ENCODE measurements at regions not wholly inside any gene's neighbourhood (a gene's known extent, or its start where the extent isn't known, plus 50 kb on each side); places are given as distances from the start of the nearest gene placed in this dataset.

DNA sequence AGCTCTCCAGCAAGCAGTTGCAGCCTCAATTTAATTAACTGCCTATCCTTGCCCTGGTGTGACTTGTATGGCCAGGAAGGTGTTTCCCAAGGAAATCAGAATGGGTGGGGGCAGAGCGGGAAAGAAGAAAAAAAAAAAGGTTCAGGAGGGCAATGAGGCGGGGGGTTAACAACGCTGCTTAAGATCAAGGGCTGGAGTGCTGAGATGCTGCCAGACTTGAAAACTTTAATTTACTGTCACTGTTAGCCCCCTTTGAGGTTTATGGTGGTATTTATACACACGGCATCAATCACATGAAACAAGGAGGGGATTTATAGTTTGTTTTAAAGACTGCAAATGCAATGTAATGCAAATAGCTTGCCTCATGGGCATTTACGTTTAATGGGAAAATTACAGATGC lies 319.4 kb upstream of the NR2F2 start:
- no peak for FAIRE-seq

DNA sequence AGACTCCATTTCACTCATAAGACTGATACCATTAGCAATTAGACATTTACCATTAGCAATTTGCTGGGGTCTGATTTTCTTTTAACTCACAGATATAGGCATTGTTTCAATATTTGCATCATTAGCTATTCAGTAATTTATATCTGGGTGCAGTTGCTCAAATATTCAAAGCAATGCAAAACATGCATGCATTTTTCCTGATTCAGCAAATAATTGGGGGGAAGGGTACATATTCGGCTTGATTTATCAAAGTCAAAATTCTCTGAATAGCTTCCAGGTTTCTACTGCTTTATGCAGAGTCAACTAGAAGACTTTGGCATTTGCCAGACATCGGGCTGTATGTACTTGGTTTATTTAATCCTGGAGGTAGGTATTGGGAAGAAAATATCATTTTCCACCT lies 315.6 kb upstream of the NR2F2 start:
- FAIRE-seq = no peak

DNA sequence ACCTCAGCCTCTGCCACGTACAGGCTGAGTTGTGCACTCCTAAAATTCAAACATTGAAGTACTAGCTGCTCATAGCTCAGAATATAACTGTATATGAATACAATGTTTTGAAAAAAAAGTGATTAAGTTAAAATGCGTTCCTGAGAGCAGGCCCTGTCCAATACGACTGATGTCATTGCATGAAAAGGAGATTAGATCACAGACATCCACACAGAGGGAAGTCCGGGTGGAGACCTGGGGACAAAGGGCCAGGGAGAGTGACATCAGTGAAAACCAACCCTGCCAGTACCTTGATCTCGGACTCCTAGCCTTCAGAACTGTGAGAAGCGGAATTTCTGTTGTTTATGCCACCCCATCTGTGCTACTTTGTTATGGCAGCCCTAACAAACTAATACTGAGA lies 311.4 kb upstream of the NR2F2 start:
- no peak for FAIRE-seq

DNA sequence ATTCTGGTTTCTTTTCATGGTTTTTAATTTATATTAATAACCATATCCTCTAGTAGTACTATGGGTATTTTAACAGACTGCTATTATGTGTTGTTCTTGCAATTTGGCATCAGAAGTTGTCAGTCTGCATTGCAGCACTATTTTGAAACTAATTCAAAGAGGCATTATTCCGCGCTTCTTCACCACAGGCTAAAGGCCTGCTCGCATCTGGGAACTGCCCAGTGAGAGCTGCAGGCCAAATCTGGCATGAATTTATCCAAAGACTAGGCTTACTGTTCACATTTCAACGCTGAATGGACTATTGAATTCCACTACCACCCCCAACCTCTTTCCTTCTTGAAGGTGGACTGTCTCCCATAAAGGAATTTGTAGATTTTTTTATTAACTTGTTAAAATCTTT lies 310.4 kb upstream of the NR2F2 start:
- no peak for FAIRE-seq

DNA sequence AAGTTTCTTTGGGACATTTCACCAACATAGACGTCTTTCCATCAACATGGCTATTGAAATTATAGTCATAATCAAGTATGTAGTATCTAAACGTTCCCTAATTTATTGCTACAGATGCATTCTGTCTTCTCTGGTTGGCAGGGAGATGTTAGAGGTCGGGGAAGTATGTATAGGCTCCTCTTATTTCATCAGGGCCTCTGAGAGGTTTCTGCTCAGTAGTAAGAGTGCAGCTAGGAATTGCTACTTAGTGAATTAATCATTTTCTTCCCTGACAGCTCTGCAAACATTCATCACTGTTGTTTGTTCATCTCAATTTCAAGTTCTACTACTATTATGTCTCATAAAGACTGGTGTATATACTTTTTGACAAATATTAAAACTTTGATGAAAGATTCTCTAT lies 309.7 kb upstream of the NR2F2 start:
- FAIRE-seq = no peak

DNA sequence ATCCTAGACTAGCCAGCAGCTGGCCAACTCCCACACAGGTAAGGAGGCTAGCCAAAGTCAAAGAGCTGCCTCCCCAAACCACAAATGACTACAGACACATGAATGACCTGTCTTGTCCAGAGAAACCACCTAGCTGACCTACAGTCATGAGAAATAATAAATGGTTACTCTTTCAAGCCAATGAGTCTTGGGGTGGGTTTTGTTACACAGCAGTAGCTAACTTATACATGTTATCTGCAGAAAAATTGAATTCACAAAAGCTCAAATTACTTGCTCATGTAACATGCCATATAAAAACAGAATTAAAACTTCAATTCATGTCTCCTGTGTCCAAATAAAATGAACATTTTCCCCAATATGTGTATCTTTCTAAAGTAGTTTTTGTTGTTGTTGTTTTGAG lies 307.4 kb upstream of the NR2F2 start:
- no peak for FAIRE-seq

DNA sequence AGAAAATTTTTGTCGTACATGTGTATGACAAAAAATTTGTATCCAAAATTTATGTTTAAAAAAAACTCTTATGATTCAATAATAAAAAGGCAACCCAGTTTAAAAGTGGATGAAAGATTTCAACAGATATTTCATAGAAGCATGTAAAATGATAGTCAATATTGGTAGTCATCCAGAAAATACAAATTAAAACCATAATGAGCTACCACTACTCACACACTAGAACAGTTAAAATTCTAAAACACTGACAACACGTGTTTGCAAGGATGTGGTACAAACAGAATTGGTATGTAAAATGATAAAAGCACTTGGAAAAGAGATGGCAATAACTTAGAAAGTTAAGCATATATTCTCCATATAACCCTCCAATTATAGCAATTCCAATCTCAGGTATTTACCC lies 303.0 kb upstream of the NR2F2 start:
- no peak for FAIRE-seq

DNA sequence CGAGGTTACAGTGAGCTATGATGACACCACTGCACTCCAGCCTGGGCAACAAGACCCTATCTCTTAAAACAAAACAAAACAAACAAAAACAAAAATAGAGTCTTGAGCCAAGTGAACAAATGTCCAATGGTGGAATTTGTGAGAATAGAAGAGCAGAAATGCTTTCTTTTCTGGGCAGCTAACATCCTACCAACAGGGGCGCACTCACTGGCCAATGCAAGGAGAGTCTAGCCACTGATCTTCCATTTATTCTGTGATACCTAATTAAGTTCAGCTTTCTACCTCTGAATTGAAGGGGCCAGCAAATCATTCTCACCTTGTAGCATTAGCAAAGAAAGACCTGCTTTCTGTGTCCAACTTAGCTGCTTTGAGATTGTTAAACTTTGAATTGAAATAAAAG lies 301.9 kb upstream of the NR2F2 start:
- no peak for FAIRE-seq

DNA sequence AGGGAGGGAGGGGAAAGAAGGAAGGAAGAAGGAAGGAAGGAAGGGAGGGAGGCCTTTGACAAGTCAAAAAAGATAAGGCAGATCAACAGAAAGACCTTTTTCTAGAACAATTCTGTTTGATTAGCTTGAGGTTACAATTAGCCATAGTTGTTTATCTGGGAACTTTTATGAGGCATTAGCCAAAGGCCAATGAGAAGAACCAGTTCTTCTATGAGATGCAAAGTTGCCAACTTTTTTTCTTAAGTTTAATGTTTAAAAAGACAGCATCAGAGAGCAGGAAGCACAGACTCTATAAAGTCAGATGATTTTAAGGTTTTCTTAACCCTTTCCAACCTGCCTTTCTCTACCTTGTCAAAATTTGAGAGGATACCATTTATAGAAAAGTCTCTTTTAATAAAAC lies 301.3 kb upstream of the NR2F2 start:
- FAIRE-seq = no peak

DNA sequence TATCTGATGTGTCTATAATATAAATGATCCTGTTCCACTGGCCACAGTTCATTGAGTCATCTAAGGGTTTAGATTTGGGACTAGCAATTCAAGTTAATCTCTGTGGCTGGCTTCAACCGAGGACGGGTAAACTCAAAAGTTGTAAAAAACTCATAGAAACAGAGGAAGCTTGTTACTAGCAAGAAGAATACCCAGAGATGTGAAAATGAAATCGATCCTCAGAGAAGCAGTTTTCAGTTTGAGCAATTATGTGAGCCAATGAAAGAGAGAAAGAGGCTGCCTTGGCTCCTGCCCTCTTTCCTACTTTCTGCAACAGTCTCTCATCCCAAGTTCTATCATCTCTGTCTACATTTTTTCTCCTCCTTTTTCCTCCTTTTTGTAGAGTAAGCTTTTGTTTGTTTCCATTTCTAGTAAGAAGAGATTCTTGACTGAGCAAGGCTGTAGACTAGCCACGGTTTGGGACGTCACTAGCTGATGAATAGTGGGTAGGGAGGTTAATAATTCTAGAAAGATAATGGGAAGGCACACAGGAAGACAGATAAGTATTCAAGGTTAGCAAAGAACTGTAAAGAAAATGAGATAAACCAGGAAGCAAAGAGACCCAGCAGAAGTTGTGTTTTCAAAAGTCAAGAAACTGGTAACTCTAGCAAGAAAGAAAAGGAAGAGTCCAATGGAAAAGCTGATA lies 298.9 kb upstream of the NR2F2 start:
- no peak for FAIRE-seq

DNA sequence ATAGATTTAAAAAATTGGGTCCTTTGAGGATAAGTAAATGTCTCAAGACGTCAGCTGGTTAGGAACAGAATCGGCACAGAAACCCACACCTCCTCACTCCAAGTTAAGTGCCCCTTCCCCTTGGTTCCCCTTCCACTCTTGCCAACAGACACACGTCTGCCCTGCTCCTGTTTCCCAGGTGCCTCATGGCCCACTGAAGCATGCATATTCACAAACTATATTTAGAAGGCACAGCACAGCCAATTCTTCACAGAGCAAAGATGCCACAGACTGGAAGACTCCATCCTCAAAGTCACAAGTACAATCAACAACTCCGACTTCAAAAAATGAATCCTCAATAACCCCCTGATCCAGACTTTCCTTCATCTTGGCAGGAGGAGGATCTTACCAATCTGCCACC lies 295.4 kb upstream of the NR2F2 start:
- no peak for FAIRE-seq

DNA sequence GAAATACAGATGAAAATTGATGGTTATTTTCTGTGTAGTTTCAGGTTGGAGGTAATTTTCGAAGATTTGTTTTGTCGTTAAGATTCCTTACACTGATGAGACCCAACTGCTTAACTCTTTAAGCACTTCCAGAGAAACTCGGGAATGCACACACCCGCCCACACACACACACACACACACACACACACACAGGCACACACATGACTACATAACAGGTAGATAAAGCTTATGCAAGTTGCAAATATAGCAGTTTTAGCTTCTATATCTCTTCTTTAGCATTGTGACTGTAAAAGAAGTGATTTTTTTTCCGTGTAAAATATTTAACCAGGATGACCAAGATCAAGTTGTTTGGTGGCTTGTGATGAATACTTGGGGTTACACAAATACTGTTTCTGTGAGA lies 294.9 kb upstream of the NR2F2 start:
- no peak for FAIRE-seq

DNA sequence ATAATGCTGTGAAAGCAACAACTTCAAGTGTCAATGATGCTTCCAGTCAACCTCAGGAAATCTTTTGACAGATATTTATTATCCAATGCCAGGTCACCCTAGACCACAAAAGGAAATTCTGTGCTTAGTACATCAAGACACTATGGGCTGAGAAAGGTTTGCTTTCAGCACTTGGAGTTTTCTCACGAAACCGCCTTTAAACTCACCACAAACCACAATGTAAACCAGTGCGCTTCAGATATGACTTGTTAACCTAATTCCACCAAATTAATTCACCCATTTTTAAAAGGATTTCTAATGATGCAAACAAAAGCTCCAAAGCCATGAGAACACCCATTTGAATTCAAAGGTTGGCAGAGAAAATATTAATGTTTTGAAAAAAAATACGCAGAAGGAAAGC lies 292.9 kb upstream of the NR2F2 start:
- FAIRE-seq = no peak

DNA sequence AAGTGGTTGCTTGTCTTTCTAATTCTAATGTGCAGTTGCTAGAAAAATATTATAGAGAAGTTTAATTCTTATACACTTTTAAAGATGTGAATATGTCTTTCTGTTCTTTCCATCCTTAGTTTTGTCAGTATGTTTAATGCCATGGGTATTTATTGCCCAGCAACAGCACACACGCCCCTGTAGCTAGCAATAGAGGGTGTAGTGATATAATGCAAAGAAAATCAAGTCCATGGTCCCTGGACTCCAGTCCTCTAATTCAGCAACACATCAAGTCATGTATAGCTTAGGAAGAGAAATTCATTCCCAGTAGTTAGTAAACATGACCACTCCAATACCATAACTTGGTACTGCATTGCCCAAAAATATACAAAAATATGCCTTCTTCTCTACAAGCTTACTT lies 292.4 kb upstream of the NR2F2 start:
- no peak for FAIRE-seq

DNA sequence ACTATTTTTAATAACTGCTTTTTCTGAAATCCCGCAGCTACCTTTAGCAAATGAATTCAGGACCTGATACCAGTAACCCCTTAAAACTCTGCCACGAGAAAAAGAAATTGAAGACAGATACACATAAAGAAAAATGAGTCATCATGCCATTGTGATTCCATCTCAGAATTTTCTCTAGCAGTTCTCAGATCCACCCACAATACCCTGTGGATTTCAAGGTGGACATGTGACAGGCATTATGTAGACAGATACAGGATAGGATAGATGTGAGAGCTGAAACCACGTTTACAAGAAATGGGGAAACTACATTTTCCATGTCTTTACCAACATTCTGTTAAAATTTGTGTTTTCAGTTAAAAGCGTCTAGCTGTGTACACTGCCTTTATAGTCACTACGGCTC lies 291.9 kb upstream of the NR2F2 start:
- no peak for FAIRE-seq

DNA sequence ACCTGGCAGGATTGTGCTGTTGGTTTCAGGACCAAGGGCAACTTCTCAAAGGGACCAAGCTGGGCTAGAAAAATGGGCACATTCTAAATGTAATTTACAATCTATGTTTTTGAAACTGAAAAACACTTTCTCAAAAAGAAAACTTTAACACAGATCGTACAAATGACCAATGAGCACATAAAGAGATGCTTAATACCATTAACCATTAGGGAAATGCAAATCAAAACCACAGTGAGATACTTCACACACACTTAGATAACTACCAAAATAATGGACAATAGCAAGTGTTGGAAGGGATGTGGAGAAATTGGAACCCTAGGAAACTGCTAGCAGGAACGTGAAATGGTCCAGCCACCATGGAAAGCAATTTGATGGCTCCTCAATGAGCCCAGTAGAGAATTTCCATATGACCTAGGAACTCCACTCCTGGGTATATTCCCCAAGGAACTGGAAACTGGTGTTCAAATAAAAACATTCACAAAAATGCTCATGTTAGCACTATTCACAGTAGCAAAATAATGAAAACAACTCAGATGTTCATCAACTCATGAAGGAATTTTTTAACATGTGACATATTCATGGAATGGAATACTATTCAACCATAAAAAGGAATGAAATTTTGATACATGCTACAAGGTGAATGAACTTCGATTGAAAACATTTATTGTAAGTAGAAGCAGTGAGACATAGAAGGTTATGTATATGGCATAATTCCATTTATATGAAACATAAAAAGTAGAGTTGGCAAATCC lies 288.3 kb upstream of the NR2F2 start:
- no peak for FAIRE-seq

DNA sequence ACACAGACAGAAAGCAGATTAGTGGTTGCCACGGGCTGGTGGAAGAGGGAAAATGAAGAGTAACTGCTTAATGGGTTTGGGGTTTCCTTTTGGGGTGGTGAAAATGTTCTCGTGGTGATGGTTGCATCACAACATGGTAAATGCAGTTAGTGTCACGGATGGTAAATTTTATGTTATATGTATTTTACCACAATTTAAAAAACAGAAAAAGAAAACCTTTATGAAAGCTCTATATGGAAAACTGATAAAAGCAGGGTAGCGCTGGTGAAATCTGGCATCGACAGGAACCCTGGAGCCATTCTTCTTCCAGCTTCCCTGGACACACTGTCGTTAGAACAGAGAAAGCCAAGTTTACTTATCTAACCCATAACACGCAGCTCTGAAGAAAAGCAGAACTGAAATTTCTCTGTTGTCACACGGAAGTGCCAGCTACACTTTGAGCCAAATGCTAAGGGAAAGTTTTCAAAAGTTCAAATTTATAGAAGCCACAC lies 287.7 kb upstream of the NR2F2 start:
- no peak for FAIRE-seq

DNA sequence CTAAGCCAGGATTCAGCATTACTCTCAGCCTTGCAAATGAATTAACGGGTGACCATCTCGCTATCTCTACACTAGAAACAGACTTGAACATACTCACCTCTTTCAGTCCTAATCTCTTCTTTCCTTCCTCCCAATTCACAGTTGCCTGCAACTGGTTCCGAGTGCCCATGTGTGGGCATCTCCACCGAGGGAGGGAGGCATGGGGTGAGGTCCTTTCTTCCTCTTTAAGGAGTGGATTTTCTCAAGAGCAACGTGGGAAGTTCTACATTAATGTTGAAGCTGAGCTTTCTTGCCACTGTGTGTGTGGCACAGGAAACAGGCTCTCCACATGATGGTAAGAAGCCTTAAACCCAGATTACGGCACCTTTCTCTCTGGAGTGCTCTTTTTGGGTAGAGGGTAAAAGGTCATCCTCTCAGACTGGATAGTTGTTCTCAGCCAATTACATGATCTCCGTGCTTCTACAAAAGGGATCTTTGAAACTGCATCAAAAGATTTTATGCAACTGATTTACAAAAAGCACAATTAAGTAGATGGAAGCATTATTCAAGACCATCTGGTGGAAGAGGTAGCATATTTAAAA lies 286.8 kb upstream of the NR2F2 start:
- no peak for FAIRE-seq

DNA sequence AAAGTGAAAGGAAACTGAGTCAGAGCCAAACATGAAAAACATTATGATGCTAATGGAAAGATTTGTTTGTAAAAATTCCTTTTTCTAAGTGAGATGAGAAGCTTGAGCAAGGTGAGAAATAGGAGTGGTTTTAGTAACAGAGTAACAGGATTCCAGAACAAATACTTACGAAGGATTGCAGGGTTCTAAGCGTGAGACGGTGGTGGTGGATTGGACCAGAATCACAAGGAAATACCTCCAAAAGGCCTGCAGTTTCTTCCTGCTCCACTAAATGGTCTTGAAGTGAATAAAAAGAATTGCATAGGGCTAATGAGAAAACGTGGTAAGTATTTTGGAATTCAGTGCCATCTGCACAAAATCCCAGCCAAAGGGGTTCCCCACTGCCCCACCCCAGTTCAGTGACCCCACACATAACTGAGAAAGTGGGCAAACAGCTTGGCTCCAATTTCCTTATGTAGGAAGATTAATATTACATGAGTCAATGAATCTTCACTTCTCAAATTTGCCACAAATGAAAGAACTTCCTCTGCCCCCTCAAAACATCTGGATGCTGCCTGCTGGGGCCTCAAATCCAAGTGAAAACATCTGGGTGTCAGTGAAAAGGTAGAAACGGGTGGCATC lies 283.8 kb upstream of the NR2F2 start:
- no peak for FAIRE-seq

DNA sequence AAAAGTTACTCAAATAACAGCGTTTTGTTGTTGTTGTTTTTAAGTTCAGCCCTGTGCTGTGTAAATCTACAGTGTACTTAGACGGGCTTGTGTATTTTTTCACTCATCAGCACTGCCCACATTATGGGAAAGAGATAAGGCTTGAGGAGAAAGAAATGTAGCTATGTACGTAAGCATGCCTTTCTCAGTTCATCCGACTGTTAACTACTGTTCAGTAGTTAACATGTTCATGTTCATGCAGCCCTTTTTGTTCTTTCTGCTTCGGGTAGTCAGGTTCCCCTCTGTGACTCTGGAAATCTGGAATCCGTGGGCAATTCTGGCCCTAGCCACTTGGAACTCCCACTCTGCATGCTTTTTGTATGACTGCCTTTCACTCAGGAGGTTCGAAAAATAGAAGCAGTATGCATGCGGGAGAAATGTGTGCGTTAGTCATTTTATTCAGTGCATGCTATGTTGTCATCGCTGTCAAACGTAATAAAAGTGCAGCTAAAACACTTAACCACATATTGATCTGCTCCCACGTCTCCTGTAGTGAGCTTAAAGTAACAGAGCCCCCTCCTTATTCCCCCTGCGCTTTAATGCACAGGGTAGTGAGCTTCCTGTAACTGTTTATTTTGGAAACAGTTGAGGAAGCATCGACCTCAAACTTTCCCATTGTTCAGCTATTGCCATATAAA lies 283.1 kb upstream of the NR2F2 start:
- no peak for FAIRE-seq

DNA sequence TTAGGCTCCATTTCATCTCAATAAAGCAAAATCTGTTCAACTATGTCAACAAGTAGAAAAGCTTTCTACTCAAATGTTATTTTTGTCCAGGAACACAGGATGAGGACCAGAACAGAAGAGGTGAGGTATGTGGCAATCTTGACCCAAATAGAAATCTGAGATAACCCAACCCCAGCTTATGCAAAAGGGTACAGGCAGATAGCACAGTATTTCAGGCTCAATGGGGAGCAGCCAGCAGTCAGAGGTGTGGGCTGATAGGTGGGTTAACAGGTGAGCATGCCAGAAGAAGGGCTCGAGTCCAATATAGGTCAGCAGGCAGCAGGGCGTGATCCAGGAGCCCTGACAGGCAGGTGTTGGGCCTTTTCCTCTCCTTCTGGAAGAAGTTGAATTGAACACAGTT lies 281.2 kb upstream of the NR2F2 start:
- no peak for FAIRE-seq

DNA sequence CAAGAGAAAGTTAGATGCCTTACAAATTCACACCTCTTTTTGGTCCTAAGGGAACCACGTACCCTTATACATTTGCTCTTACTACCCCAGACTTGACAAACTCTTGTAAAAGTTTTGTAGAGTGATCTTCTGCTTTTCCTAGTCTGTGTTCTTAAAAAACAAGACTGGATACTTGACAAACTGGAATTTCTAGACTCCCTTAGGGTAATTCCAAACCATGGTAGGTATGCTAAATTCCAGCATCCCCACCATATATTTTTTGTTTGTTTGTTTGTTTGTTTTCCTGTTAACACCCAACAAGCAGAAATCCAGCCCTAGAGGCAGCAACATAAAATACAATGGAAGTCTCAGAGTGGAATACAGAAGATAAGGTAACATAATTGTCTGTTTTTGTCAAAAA lies 280.7 kb upstream of the NR2F2 start:
- no peak for FAIRE-seq

DNA sequence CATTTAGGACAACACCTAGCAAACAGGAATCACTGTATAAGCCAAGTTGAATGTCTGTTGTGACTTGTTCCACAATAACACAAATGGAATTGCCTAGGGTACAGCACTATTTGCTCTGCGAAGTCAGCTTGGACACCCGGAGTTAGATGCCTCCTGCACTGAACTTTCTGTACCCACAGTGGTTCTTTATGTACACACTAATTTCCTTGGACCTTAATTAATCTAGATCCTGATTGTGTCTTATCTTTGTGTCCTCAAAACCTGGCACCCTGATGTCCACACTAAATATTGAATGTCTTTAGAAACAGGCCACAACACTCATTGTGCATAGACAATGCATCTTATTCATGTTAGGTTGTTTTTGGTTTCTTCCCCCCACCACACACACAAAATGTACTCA lies 278.9 kb upstream of the NR2F2 start:
- no peak for FAIRE-seq

Measured in islet of Langerhans (tissue), 1 donor.